Trophoblast cell (in vitro differentiated cells and primary cell): ENCODE measurements at regions not wholly inside any gene's neighbourhood (a gene's known extent, or its start where the extent isn't known, plus 50 kb on each side); places are given as distances from the start of the nearest gene placed in this dataset.
A peak's percentile ranks its signal among the peaks of the same experiment; 100 is the strongest.

Experiments
- DNase-seq, 2 donors: peaks; one replicate each; pipeline ENCODE4 v3.0.0-alpha.2; 2016
- H2AFZ ChIP-seq: 2 replicates; pipeline ENCODE4 v1.6.1; 2013; ENCODE audit warnings: low read length, moderate library complexity, mild to moderate bottlenecking; ENCODE audit not compliant: insufficient read depth, poor library complexity
- H2AK5ac ChIP-seq: 2 replicates; pipeline ENCODE4 v1.6.1; 2013; ENCODE audit warnings: mild to moderate bottlenecking, low read length
- H2BK120ac ChIP-seq: 2 replicates; pipeline ENCODE4 v1.6.1; 2013; ENCODE audit warnings: low read length, mild to moderate bottlenecking, moderate library complexity; ENCODE audit not compliant: insufficient read depth, poor library complexity
- H2BK12ac ChIP-seq: 2 replicates; pipeline ENCODE4 v1.6.1; 2013; ENCODE audit warnings: mild to moderate bottlenecking, low read length, moderate library complexity
- H2BK5ac ChIP-seq: 2 replicates; pipeline ENCODE4 v1.6.1; 2013; ENCODE audit warnings: low read length, low read depth, moderate library complexity, mild to moderate bottlenecking; ENCODE audit not compliant: poor library complexity
- H3K14ac ChIP-seq: 2 replicates; pipeline ENCODE4 v1.6.1; 2013; ENCODE audit warnings: mild to moderate bottlenecking, low read length
- H3K18ac ChIP-seq: 2 replicates; pipeline ENCODE4 v1.6.1; 2013; ENCODE audit warnings: mild to moderate bottlenecking, low read length
- H3K23ac ChIP-seq: 2 replicates; pipeline ENCODE4 v1.6.1; 2013; ENCODE audit warnings: low read length
- H3K27ac ChIP-seq: 2 replicates; pipeline ENCODE4 v1.5.1; 2013; ENCODE audit warnings: low read depth, mild to moderate bottlenecking, inconsistent platforms, low read length, moderate library complexity
- H3K27me3 ChIP-seq: 2 replicates; pipeline ENCODE4 v1.6.1; 2013; ENCODE audit warnings: inconsistent platforms, mild to moderate bottlenecking, low read length, moderate library complexity; ENCODE audit not compliant: insufficient read depth
- H3K36me3 ChIP-seq, 2 experiments: 1 replicate in 1 of 2; 2 replicates in 1 of 2; pipeline ENCODE4 v1.6.1; 2013; ENCODE audit warnings: low read length in 2 of 2, mild to moderate bottlenecking in 2 of 2, moderate library complexity in 1 of 2; ENCODE audit not compliant: insufficient read depth in 2 of 2, control insufficient read depth in 1 of 2
- H3K4ac ChIP-seq: 2 replicates; pipeline ENCODE4 v1.6.1; 2013; ENCODE audit warnings: low read depth, mild to moderate bottlenecking, low read length, moderate library complexity
- H3K4me1 ChIP-seq, 2 experiments: 1 replicate in 1 of 2; 2 replicates in 1 of 2; pipeline ENCODE4 v1.6.1; 2013; ENCODE audit warnings: low read length in 2 of 2, mild to moderate bottlenecking in 2 of 2, moderate library complexity in 1 of 2; ENCODE audit not compliant: insufficient read depth in 2 of 2, control insufficient read depth in 1 of 2
- H3K4me2 ChIP-seq: 2 replicates; pipeline ENCODE4 v1.6.1; 2013; ENCODE audit warnings: inconsistent platforms, mild to moderate bottlenecking, low read length, moderate library complexity
- H3K4me3 ChIP-seq: 2 replicates; pipeline ENCODE4 v1.5.1; 2013; ENCODE audit warnings: mild to moderate bottlenecking, low read depth, low read length, inconsistent platforms
- H3K79me1 ChIP-seq: one replicate; pipeline ENCODE4 v1.6.1; 2013; ENCODE audit warnings: low read length
- H3K79me2 ChIP-seq: 2 replicates; pipeline ENCODE4 v1.6.1; 2013; ENCODE audit warnings: low read length, mild to moderate bottlenecking; ENCODE audit not compliant: control insufficient read depth, insufficient read depth, poor library complexity
- H3K9ac ChIP-seq: 2 replicates; pipeline ENCODE4 v1.6.1; 2013; ENCODE audit warnings: mild to moderate bottlenecking, low read length
- H3K9me3 ChIP-seq: 2 replicates; pipeline ENCODE4 v1.6.1; 2013; ENCODE audit warnings: low read depth, mild to moderate bottlenecking, control low read depth, inconsistent platforms, low read length; ENCODE audit not compliant: insufficient read depth
- H4K12ac ChIP-seq: 2 replicates; pipeline ENCODE4 v1.6.1; 2013; ENCODE audit warnings: low read depth, mild to moderate bottlenecking, low read length, moderate library complexity
- H4K8ac ChIP-seq: 2 replicates; pipeline ENCODE4 v1.6.1; 2013; ENCODE audit warnings: low read depth, mild to moderate bottlenecking, low read length, moderate library complexity
- H4K91ac ChIP-seq: one replicate; pipeline ENCODE4 v1.6.1; 2013; ENCODE audit warnings: low read depth, mild to moderate bottlenecking, low read length, moderate library complexity
- WGBS: extraction: QIAGEN DNeasy Blood & Tissue Kit; methylation state at CpG from one replicate; pipeline ENCODE4 v1.1.7; 2013; ENCODE audit warnings: missing lambda C conversion rate; ENCODE audit not compliant: insufficient read length, insufficient coverage; ENCODE audit errors: extremely low coverage; 5-methylcytosine and 5-hydroxymethylcytosine counted together

- H4K91ac ChIP-seq, result no peak overlapping the region
- no peak overlapping the region for H2BK5ac ChIP-seq
- no peak overlapping the region for H2AFZ ChIP-seq
- H4K8ac ChIP-seq, result no peak overlapping the region
- H3K27ac ChIP-seq, result no peak overlapping the region
- H3K9ac ChIP-seq, result no peak overlapping the region
- no peak for DNase-seq
- H3K4ac ChIP-seq, result no peak overlapping the region
- no peak overlapping the region for H2BK120ac ChIP-seq
- H3K4me2 ChIP-seq, result no peak overlapping the region
- H3K9me3 ChIP-seq, result no peaks in the 10 kb centered on the region
- no CpG with 5 or more reads among the region's 1 CpG for WGBS
- no peak overlapping the region for H3K23ac ChIP-seq
- no peak overlapping the region for H4K12ac ChIP-seq
- H3K79me2 ChIP-seq, result no peaks in the 10 kb centered on the region
- H3K27me3 ChIP-seq, result no peaks in the 10 kb centered on the region
- no peaks in the 10 kb centered on the region for H3K4me1 ChIP-seq
- no peak overlapping the region for H3K14ac ChIP-seq
- H3K79me1 ChIP-seq, result no peaks in the 10 kb centered on the region
- no peak overlapping the region for H2AK5ac ChIP-seq
- H3K4me3 ChIP-seq, result no peak overlapping the region
- no peaks in the 10 kb centered on the region for H3K36me3 ChIP-seq
- H2BK12ac ChIP-seq, result no peak overlapping the region
- H3K18ac ChIP-seq, result no peak overlapping the region
Measured at GRCh38 chr1:88286716-88287115, 397.4 kb upstream of the PKN2 start.

GRCh38 chr1:88288571-88288970 lies 395.5 kb upstream of the PKN2 start:
- no peaks in the 10 kb centered on the region for H3K79me2 ChIP-seq
- no peak overlapping the region for H2BK12ac ChIP-seq
- no peak overlapping the region for H2AK5ac ChIP-seq
- no peak overlapping the region for H3K4me3 ChIP-seq
- H3K36me3 ChIP-seq, result no peaks in the 10 kb centered on the region
- no peak overlapping the region for H2AFZ ChIP-seq
- no peak overlapping the region for H3K9ac ChIP-seq
- H4K12ac ChIP-seq, result no peak overlapping the region
- peaks cover 0 to 2% of the 10 kb centered on the region in 2 experiments for H3K4me1 ChIP-seq
- no peak overlapping the region for H4K8ac ChIP-seq
- WGBS, result no CpG with 5 or more reads among the region's 2 CpGs
- no peak overlapping the region for H3K4ac ChIP-seq
- H3K14ac ChIP-seq, result no peak overlapping the region
- no peak overlapping the region for H3K4me2 ChIP-seq
- no peak overlapping the region for H4K91ac ChIP-seq
- no peaks in the 10 kb centered on the region for H3K79me1 ChIP-seq
- no peak overlapping the region for H3K23ac ChIP-seq
- H2BK5ac ChIP-seq, result no peak overlapping the region
- H3K27me3 ChIP-seq, result no peaks in the 10 kb centered on the region
- no peak overlapping the region for H3K18ac ChIP-seq
- H3K27ac ChIP-seq, result no peak overlapping the region
- peak; percentile 59 to 84 for DNase-seq
- H2BK120ac ChIP-seq, result no peak overlapping the region
- no peaks in the 10 kb centered on the region for H3K9me3 ChIP-seq

GRCh38 chr1:88289401-88290102 lies 394.5 kb upstream of the PKN2 start:
- Histone ChIP-seq H2AK5ac (no peak overlapping the region), H3K27ac (no peak overlapping the region), H4K12ac (no peak overlapping the region), H3K23ac (no peak overlapping the region), H3K4ac (no peak overlapping the region), H3K18ac (no peak overlapping the region), H3K36me3 (no peaks in the 10 kb centered on the region), H3K14ac (no peak overlapping the region), H3K9ac (no peak overlapping the region), H4K8ac (no peak overlapping the region), H3K79me2 (no peaks in the 10 kb centered on the region), H3K27me3 (no peaks in the 10 kb centered on the region), H3K9me3 (no peaks in the 10 kb centered on the region), H3K4me3 (no peak overlapping the region), H3K79me1 (no peaks in the 10 kb centered on the region), H3K4me1 (peaks cover 0 to 3% of the 10 kb centered on the region in 2 experiments), H3K4me2 (no peak overlapping the region), H2BK5ac (no peak overlapping the region), H4K91ac (no peak overlapping the region), H2BK120ac (no peak overlapping the region), H2AFZ (no peak overlapping the region), H2BK12ac (no peak overlapping the region)
- DNase-seq, result no peak
- WGBS, result no CpG with 5 or more reads among the region's 2 CpGs

- Histone ChIP-seq H3K27me3 (no peaks in the 10 kb centered on the region), H3K4me1 (peaks cover 0 to 3% of the 10 kb centered on the region in 2 experiments), H3K79me2 (no peaks in the 10 kb centered on the region), H3K36me3 (no peaks in the 10 kb centered on the region), H2BK5ac (no peak overlapping the region), H3K18ac (no peak overlapping the region), H3K79me1 (no peaks in the 10 kb centered on the region), H3K14ac (no peak overlapping the region), H2AK5ac (no peak overlapping the region), H4K91ac (no peak overlapping the region), H2BK120ac (no peak overlapping the region), H3K4me3 (no peak overlapping the region), H4K8ac (no peak overlapping the region), H3K4ac (no peak overlapping the region), H3K27ac (no peak overlapping the region), H3K9ac (no peak overlapping the region), H4K12ac (no peak overlapping the region), H3K4me2 (no peak overlapping the region), H2BK12ac (peak overlapping the region; percentile 35), H3K23ac (no peak overlapping the region), H2AFZ (no peak overlapping the region), H3K9me3 (no peaks in the 10 kb centered on the region)
- DNase-seq, result no peak
- no CpG with 5 or more reads among the region's 5 CpGs for WGBS
Measured at GRCh38 chr1:88291611-88292354, 392.3 kb upstream of the PKN2 start.
